ENCODE measurements at regions not wholly inside any gene's neighbourhood (a gene's known extent, or its start where the extent isn't known, plus 50 kb on each side); places are given as distances from the start of the nearest gene placed in this dataset.
"Not testable (repeated sequence)": the region's sequence is repeated elsewhere in the genome, so short reads cannot be mapped to it uniquely, and the experiment has no call there.

DNA sequence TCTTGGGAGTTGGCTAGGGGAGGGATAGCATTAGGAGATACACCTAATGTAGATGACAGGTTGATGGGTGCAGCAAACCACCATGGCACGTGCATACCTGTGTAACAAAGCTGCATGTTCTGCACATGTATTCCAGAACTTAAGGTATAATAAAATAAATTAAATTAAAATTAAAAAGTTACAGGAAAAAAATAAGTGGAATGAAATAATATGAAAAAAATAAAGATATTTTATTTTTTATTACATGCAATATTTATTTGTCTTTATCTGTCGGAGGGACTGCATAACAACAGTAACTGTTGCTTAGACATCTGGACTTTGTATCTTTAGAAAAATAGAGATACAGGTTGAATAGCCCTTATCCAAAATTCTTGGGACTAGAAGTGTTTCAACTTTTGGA, 597.4 kb upstream of the CCDC179 start:
- Histone ChIP-seq H3K27me3 (ENCODE audit: control insufficient read depth, low read length) (no peaks in the 10 kb centered on the region), H3F3A (ENCODE audit: control insufficient read depth, insufficient read depth) (no peaks in the 10 kb centered on the region), H3K4me3 (ENCODE audit: low read length) (no peak overlapping the region), H3K79me2 (ENCODE audit: control insufficient read depth, low read length) (no peaks in the 10 kb centered on the region), H3K9me3 (ENCODE audit: control insufficient read depth, insufficient read depth, low read length) (no peaks in the 10 kb centered on the region), H3K4me2 (ENCODE audit: low read length) (no peak overlapping the region), H4K20me1 (ENCODE audit: control insufficient read depth, insufficient read depth, low read depth, low read length) (no peaks in the 10 kb centered on the region), H3K27ac (ENCODE audit: low read depth, low read length) (no peak overlapping the region), H3K9me2 (replicated peaks; ENCODE audit: control insufficient read depth, low read length) (no peaks in the 10 kb centered on the region), H3K4me1 (ENCODE audit: control insufficient read depth, low read length) (no peaks in the 10 kb centered on the region), H3K36me3 (ENCODE audit: control insufficient read depth, low read length) (no peaks in the 10 kb centered on the region)
- TF ChIP-seq EZH2phosphoT487 (IDR thresholded peaks at IDR 0.05; ENCODE audit: borderline replicate concordance, low read length) = no peak
- TF ChIP-seq, protein P1, sequence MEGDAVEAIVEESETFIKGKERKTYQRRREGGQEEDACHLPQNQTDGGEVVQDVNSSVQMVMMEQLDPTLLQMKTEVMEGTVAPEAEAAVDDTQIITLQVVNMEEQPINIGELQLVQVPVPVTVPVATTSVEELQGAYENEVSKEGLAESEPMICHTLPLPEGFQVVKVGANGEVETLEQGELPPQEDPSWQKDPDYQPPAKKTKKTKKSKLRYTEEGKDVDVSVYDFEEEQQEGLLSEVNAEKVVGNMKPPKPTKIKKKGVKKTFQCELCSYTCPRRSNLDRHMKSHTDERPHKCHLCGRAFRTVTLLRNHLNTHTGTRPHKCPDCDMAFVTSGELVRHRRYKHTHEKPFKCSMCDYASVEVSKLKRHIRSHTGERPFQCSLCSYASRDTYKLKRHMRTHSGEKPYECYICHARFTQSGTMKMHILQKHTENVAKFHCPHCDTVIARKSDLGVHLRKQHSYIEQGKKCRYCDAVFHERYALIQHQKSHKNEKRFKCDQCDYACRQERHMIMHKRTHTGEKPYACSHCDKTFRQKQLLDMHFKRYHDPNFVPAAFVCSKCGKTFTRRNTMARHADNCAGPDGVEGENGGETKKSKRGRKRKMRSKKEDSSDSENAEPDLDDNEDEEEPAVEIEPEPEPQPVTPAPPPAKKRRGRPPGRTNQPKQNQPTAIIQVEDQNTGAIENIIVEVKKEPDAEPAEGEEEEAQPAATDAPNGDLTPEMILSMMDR (IDR thresholded peaks at IDR 0.05; ENCODE audit: low read depth, low read length, poor library complexity, severe bottlenecking) = no peak

DNA sequence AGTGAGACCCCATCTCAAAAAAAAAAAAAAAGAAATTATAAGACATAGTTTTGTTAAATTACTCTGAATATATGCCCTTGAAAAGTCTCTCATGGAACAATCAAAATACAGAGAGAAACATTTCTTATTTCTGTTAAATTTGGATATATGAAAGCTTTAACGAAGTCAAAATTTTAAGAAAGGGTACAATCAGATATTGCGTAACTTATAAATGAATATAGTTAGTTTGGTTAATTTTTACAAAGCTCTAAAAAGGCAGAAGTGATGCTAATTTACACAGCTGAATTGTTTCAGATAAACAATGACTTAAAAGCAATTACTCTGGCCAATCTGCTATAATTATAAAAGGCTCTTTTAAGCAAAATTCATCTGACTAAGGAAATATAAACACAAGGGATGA, 611.6 kb upstream of the CCDC179 start:
- no peaks in the 10 kb centered on the region for H3K4me1 ChIP-seq (ENCODE audit: control insufficient read depth, low read length)
- H3K9me2 ChIP-seq (replicated peaks; ENCODE audit: control insufficient read depth, low read length) = no peaks in the 10 kb centered on the region
- no peaks in the 10 kb centered on the region for H3K36me3 ChIP-seq (ENCODE audit: control insufficient read depth, low read length)
- H4K20me1 ChIP-seq (ENCODE audit: control insufficient read depth, insufficient read depth, low read depth, low read length) = no peaks in the 10 kb centered on the region
- no peak overlapping the region for H3K4me2 ChIP-seq (ENCODE audit: low read length)
- H3F3A ChIP-seq (ENCODE audit: control insufficient read depth, insufficient read depth) = no peaks in the 10 kb centered on the region
- no peaks in the 10 kb centered on the region for H3K27me3 ChIP-seq (ENCODE audit: control insufficient read depth, low read length)
- no peak overlapping the region for H3K27ac ChIP-seq (ENCODE audit: low read depth, low read length)
- no peaks in the 10 kb centered on the region for H3K79me2 ChIP-seq (ENCODE audit: control insufficient read depth, low read length)
- no peak for TF ChIP-seq EZH2phosphoT487 (IDR thresholded peaks at IDR 0.05; ENCODE audit: borderline replicate concordance, low read length)
- TF ChIP-seq, protein P1 (IDR thresholded peaks at IDR 0.05; ENCODE audit: low read depth, low read length, poor library complexity, severe bottlenecking) = no peak
- no peaks in the 10 kb centered on the region for H3K9me3 ChIP-seq (ENCODE audit: control insufficient read depth, insufficient read depth, low read length)
- no peak overlapping the region for H3K4me3 ChIP-seq (ENCODE audit: low read length)

DNA sequence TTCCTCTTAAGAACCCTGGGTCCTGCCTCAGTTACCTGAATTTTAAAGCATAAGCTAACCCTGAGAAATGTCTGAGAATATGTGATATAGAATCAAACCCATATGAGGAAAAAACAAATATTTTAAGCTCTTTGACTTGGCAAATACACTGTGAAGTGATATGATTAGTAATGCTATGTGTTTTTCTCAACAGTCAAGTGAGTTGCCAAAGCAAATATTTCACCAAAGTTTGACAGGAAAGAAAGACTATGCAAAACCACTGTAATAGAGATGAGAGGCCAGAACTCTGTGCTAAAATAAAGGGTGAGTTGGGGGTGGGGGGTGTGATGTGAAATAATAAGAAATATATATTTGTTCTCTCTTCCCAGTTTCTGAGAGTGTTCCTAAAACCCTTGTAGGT, 613.5 kb upstream of the CCDC179 start:
- Histone ChIP-seq H3K79me2 (ENCODE audit: control insufficient read depth, low read length) (no peaks in the 10 kb centered on the region), H3K9me2 (replicated peaks; ENCODE audit: control insufficient read depth, low read length) (no peaks in the 10 kb centered on the region), H3K36me3 (ENCODE audit: control insufficient read depth, low read length) (no peaks in the 10 kb centered on the region), H3K27ac (ENCODE audit: low read depth, low read length) (no peak overlapping the region), H4K20me1 (ENCODE audit: control insufficient read depth, insufficient read depth, low read depth, low read length) (no peaks in the 10 kb centered on the region), H3F3A (ENCODE audit: control insufficient read depth, insufficient read depth) (no peaks in the 10 kb centered on the region), H3K4me3 (ENCODE audit: low read length) (no peak overlapping the region), H3K9me3 (ENCODE audit: control insufficient read depth, insufficient read depth, low read length) (no peaks in the 10 kb centered on the region), H3K27me3 (ENCODE audit: control insufficient read depth, low read length) (no peaks in the 10 kb centered on the region), H3K4me1 (ENCODE audit: control insufficient read depth, low read length) (no peaks in the 10 kb centered on the region), H3K4me2 (ENCODE audit: low read length) (no peak overlapping the region)
- TF ChIP-seq EZH2phosphoT487 (IDR thresholded peaks at IDR 0.05; ENCODE audit: borderline replicate concordance, low read length) = no peak
- TF ChIP-seq, protein P1 (IDR thresholded peaks at IDR 0.05; ENCODE audit: low read depth, low read length, poor library complexity, severe bottlenecking) = no peak

DNA sequence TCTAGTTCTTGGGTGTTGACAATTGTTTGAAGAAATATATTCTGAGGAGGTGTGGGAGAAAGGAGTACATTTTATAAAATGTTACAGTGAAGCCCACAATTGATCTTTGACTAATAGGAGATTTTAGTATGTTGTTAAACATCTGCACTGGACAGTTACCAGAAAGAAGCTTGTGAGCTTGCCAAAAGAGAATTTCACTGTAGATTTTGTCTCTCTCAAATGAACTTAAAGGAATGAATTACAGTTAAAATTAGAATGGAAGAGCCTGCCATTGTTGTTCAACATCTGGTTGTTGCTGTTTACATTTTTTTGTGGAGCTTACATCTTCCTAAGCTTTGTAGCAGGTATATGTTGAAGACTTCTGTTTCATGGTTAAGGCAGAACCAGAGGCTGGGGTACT, 620.5 kb upstream of the CCDC179 start:
- Histone ChIP-seq H3F3A (ENCODE audit: control insufficient read depth, insufficient read depth) (no peaks in the 10 kb centered on the region), H4K20me1 (ENCODE audit: control insufficient read depth, insufficient read depth, low read depth, low read length) (no peaks in the 10 kb centered on the region), H3K9me3 (ENCODE audit: control insufficient read depth, insufficient read depth, low read length) (no peaks in the 10 kb centered on the region), H3K4me3 (ENCODE audit: low read length) (no peak overlapping the region), H3K27ac (ENCODE audit: low read depth, low read length) (no peak overlapping the region), H3K27me3 (ENCODE audit: control insufficient read depth, low read length) (no peaks in the 10 kb centered on the region), H3K4me2 (ENCODE audit: low read length) (no peak overlapping the region), H3K4me1 (ENCODE audit: control insufficient read depth, low read length) (no peaks in the 10 kb centered on the region), H3K9me2 (replicated peaks; ENCODE audit: control insufficient read depth, low read length) (no peaks in the 10 kb centered on the region), H3K79me2 (ENCODE audit: control insufficient read depth, low read length) (no peaks in the 10 kb centered on the region), H3K36me3 (ENCODE audit: control insufficient read depth, low read length) (no peaks in the 10 kb centered on the region)
- TF ChIP-seq EZH2phosphoT487 (IDR thresholded peaks at IDR 0.05; ENCODE audit: borderline replicate concordance, low read length) = no peak
- TF ChIP-seq, protein P1 (IDR thresholded peaks at IDR 0.05; ENCODE audit: low read depth, low read length, poor library complexity, severe bottlenecking) = no peak

DNA sequence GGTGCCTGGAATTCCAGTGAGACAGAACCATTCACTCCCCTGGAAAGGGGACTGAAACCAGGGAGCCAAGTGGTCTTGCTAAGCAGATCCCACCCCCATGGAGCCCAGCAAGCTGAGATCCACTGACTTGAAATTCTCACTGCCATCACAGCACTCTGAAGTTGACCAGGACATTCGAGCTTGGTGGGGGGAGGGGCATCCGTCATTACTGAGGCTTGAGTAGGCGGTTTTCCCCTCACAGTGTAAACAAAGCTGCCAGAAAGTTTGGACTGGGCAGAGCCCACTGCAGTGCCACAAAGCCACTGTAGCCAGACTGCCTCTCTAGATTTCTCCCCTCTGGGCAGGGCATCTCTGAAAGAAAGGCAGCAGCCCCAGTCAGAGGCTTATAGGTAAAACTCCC, 623.9 kb upstream of the CCDC179 start:
- not testable (repeated sequence) for H3K4me2 ChIP-seq (ENCODE audit: low read length); H3K4me1 ChIP-seq (ENCODE audit: control insufficient read depth, low read length); H3K27me3 ChIP-seq (ENCODE audit: control insufficient read depth, low read length); H3K27ac ChIP-seq (ENCODE audit: low read depth, low read length); H3F3A ChIP-seq (ENCODE audit: control insufficient read depth, insufficient read depth); H3K36me3 ChIP-seq (ENCODE audit: control insufficient read depth, low read length); H3K9me2 ChIP-seq (replicated peaks; ENCODE audit: control insufficient read depth, low read length); H4K20me1 ChIP-seq (ENCODE audit: control insufficient read depth, insufficient read depth, low read depth, low read length); H3K9me3 ChIP-seq (ENCODE audit: control insufficient read depth, insufficient read depth, low read length); H3K79me2 ChIP-seq (ENCODE audit: control insufficient read depth, low read length); H3K4me3 ChIP-seq (ENCODE audit: low read length)

All from DOHH2 (cell line).